GM12875 (cell line): ENCODE measurements at regions not wholly inside any gene's neighbourhood (a gene's known extent, or its start where the extent isn't known, plus 50 kb on each side); places are given as distances from the start of the nearest gene placed in this dataset.

ENCODE experiments used
- H3K4me3 ChIP-seq: one replicate; pipeline ENCODE4 v1.5.1; 2011; ENCODE audit warnings: low read depth, low read length, control low read depth
- TF ChIP-seq, protein P1 (sequence below): IDR thresholded peaks from 2 replicates; pipeline ENCODE4 v1.5.1; 2011; ENCODE audit warnings: low read depth, mild to moderate bottlenecking, control low read depth, inconsistent platforms, low read length, moderate library complexity, borderline replicate concordance; ENCODE audit not compliant: insufficient read depth

GRCh38 chr1:232440325-232441035, 189.5 kb downstream of the SIPA1L2 start:
- TF ChIP-seq, protein P1, sequence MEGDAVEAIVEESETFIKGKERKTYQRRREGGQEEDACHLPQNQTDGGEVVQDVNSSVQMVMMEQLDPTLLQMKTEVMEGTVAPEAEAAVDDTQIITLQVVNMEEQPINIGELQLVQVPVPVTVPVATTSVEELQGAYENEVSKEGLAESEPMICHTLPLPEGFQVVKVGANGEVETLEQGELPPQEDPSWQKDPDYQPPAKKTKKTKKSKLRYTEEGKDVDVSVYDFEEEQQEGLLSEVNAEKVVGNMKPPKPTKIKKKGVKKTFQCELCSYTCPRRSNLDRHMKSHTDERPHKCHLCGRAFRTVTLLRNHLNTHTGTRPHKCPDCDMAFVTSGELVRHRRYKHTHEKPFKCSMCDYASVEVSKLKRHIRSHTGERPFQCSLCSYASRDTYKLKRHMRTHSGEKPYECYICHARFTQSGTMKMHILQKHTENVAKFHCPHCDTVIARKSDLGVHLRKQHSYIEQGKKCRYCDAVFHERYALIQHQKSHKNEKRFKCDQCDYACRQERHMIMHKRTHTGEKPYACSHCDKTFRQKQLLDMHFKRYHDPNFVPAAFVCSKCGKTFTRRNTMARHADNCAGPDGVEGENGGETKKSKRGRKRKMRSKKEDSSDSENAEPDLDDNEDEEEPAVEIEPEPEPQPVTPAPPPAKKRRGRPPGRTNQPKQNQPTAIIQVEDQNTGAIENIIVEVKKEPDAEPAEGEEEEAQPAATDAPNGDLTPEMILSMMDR, result no peak
- no peak overlapping the region for H3K4me3 ChIP-seq

- no peak overlapping the region for H3K4me3 ChIP-seq
- TF ChIP-seq, protein P1, result no peak
These were observed 190.9 kb downstream of the SIPA1L2 start for GRCh38 chr1:232439011-232439410.

- H3K4me3 ChIP-seq, result no peak overlapping the region
- TF ChIP-seq, protein P1, result no peak
These were observed 191.5 kb downstream of the SIPA1L2 start for GRCh38 chr1:232438476-232438875.

GRCh38 chr1:232437510-232437909, 192.4 kb downstream of the SIPA1L2 start:
- TF ChIP-seq, protein P1, result no peak
- H3K4me3 ChIP-seq, result no peak overlapping the region

DNA sequence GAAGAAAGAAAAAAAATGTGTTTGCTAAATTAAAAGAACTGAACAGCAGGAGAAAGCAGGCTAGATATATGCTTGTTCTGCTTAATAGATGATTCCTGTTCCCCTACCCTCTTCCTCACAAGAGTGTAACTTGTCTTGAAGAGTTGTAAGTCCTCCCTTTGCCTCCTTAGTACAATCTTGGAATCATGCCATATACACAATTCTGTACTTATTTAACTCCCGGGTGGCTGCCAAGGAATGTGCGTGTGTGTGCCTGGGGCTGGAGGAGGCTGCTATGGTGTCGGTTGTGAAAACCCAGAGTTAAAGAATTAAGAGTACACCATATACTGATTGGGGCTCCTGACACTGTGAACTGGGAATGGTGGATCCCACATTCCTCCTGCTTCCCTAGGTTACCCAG, 194.2 kb downstream of the SIPA1L2 start:
- TF ChIP-seq, protein P1, result no peak

GRCh38 chr1:232432313-232432712, 197.6 kb downstream of the SIPA1L2 start:
- TF ChIP-seq, protein P1, result no peak
- no peak overlapping the region for H3K4me3 ChIP-seq

More for the DNA sequence above, 194.2 kb downstream of the SIPA1L2 start:
- H3K4me3 ChIP-seq, result no peak overlapping the region

- TF ChIP-seq, protein P1, result no peak
- no peak overlapping the region for H3K4me3 ChIP-seq
These were observed 198.2 kb downstream of the SIPA1L2 start for GRCh38 chr1:232431748-232432147.
